DOHH2 (cell line): ENCODE measurements at regions not wholly inside any gene's neighbourhood (a gene's known extent, or its start where the extent isn't known, plus 50 kb on each side); places are given as distances from the start of the nearest gene placed in this dataset.

Source experiments
- EZH2phosphoT487 ChIP-seq: fragments of 200-600 bp; sonication (generic); IDR thresholded peaks from 2 replicates; pipeline ENCODE4 v1.6.1; 2017; ENCODE audit warnings: borderline replicate concordance, mild to moderate bottlenecking, antibody characterized with exemption, low read length, moderate library complexity, mixed read lengths
- TF ChIP-seq, protein P1 (sequence below): fragments of 200-600 bp; sonication (generic); IDR thresholded peaks from one replicate; pipeline ENCODE4 v1.5.1; 2014; ENCODE audit warnings: antibody characterized with exemption, mild to moderate bottlenecking, low read depth, low read length; ENCODE audit not compliant: poor library complexity, severe bottlenecking

GRCh38 chr13:33348366-33348765 is 62.8 kb upstream of the STARD13 start:
- TF ChIP-seq, protein P1, sequence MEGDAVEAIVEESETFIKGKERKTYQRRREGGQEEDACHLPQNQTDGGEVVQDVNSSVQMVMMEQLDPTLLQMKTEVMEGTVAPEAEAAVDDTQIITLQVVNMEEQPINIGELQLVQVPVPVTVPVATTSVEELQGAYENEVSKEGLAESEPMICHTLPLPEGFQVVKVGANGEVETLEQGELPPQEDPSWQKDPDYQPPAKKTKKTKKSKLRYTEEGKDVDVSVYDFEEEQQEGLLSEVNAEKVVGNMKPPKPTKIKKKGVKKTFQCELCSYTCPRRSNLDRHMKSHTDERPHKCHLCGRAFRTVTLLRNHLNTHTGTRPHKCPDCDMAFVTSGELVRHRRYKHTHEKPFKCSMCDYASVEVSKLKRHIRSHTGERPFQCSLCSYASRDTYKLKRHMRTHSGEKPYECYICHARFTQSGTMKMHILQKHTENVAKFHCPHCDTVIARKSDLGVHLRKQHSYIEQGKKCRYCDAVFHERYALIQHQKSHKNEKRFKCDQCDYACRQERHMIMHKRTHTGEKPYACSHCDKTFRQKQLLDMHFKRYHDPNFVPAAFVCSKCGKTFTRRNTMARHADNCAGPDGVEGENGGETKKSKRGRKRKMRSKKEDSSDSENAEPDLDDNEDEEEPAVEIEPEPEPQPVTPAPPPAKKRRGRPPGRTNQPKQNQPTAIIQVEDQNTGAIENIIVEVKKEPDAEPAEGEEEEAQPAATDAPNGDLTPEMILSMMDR = no peak
- TF ChIP-seq EZH2phosphoT487 = no peak
